Head of caudate nucleus (tissue), 42 donors: ENCODE measurements at regions not wholly inside any gene's neighbourhood (a gene's known extent, or its start where the extent isn't known, plus 50 kb on each side); places are given as distances from the start of the nearest gene placed in this dataset.
"Not testable (repeated sequence)": the region's sequence is repeated elsewhere in the genome, so short reads cannot be mapped to it uniquely, and the experiment has no call there.

ENCODE experiments used
- DNase-seq, 42 donors: peaks; one replicate each; pipeline versions ENCODE4 v3.0.0 to v3.0.0-alpha.2; 2020 to 2021; ENCODE audit warnings: mixed read lengths in 7 of 42
- intact Hi-C: fragments of 100-400 bp; cut with DNase I; formaldehyde crosslinking; loops from one replicate; pipeline ENCODE4 v1.15.0; 2022

DNA sequence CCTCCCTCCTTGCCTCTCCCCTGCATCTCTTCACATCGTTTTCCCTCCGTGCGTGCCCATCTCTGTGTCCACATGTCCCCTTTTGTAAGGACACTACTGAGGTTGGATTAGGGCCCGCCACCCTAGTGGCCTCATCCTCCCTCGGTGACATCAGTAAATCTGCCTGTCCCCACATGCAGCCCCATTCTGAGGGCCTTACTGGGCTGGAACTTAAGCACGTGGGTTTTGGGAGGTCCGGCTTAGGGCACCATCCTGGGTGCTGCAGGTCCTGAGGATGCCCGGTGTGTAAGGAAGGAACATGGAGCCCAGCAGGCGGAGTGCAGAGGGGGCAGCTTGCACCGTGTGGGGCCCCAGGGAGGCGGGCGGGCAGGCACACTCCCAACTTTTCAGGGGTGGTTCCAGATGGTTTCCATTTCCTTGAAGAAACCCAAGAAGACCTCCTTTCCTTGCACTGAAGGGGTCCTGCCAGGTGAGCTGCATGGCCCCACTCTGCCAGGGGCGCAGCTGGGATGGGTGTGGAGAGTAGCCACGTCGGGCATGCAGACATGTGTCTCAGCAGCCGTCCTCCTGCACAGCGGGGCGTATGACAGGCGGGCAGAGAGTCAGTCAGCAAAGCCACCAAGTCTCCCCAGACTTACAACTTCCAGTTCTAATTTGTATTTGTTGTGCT lies 329.9 kb downstream of the QKI start:
- intact Hi-C loops: no loop called here
- no peak for DNase-seq

DNA sequence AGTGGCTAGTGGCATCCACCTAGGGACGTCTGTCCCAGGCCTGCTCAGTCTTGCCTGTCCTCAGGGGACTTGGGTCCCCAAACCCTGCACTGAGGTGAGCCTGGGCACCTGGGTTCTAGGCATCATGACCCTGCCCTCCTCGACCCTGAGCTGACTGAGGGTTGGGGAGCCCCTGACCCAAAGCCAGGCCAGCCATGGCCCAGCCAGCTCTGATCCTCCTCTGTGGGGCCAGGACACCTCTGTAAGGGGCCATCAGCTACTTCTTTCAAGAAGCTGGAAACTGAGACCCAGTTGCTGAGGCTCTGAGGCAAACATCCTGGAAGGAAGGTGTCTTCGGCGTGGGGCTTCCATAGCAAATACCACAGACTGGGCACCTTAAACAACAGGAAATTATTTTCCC lies 329.3 kb downstream of the QKI start:
- DNase-seq: no peak
- intact Hi-C loops: no loop called here

DNA sequence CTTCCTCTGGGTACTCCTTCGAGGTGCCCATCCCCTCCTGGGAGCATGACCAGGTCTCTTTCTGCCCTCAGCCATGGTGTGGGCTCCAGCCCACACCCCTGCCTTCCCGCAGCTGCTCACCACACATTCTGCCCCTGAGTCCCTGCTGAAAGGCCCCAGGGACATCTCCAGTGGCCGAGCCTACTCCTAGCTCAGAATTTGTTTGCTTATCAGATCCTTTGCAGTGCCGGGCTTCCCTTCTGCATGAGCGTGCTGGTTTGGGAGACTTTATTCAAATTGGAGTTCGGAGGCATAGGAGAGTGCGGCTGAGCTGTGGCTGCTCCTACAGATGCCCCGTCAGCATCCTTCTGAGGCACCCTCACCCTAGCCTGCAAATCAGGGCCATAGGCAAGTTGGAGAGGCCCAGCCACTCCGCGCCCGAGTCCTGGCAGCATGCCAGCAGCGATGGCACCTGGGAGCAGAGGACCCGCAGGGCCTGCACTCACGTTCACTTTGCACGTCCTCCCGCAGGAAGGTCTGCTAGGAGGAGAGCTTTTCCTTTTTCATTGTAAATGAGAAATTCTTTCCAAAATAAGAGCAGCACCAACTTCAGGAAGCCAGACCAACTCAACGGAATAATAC lies 327.3 kb downstream of the QKI start:
- no peak for DNase-seq
- intact Hi-C loops: no loop called here

DNA sequence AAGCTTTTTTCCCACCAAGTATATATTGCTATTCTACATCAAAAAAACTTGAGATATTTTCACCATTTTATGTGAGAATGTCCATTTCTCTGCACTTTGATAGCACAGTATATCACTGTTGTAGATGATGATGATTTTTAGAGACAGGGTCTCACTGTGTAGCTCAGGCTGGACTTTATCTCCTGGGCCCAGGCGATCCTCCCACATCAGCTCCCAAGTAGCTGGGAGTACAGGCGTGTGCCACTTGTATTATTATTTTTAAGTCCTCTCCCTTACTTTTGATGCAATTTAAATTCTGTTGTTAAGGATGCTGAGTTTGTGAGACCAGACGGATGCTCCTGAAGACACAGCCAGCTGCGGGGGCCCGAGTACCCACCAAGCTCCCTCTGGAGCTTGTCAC lies 326.8 kb downstream of the QKI start:
- no peak for DNase-seq
- intact Hi-C loops: no loop called here

DNA sequence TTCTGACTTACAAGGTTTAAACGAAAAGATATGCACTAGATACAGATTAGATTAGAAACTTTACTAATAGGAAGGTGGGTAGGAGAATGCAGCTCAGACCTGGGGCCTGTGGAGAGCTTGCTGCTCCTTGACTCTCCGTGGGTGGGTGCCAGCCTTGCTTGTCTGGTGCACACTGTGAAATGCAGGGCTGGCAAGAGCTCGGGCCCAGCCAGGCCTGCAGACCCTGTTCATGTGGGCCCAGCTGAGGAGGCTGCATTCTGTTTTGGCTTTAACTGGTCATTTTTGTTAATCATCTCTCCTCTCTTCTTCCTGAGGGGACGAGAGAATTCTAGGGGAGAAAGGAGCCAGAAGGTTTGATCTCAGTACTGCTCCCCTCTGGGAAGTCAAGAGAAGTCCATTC lies 325.4 kb downstream of the QKI start:
- intact Hi-C loops: no loop called here
- no peak for DNase-seq

DNA sequence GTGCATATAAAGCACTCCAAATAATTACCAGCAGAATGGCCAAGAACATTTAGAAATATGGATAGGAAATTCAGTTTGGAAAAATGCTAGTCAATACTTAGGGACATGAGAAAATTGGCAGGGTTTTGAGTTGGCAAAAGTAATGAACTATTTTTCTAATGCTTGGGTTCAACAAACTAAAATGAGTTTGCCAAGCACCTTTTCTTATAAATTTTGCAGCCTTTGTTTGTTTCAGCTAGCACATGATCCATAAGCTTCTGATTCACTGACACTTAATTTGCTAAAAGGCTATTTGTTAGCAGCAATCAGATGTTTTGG lies 324.8 kb downstream of the QKI start:
- intact Hi-C loops: no loop called here
- no peak for DNase-seq

DNA sequence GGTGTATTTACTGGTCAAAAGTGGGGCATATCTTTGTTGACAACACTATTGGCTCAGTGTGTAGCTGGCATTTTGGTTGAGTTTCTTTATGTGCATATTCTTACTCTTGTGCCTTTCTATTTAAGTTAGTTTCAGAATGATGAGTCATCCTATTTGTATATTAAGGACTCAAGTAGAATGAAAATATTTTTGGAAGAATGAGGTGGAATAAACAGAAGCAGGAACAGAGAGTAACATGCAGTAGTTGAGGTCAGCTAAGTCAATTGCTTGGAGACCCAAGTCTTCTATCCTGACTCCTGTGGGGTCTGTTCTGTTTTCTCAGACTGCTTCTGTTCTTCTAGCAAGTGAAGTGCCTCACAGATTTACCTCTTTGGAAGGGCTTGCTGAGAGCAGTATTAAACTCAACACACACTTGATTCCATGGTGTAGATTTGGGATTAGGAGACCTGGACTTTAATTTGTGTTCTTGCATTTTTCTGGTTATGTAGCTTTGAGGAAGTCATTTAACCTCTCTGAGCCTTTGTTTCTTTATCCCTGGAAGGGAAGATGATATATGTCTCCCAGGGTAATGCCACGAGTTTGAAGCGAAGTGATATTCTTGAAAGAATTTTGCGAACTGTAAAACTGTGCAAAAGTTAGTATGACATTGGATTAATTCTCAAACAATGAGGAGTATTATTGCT lies 324.3 kb downstream of the QKI start:
- intact Hi-C loops: no loop called here
- DNase-seq: no peak

DNA sequence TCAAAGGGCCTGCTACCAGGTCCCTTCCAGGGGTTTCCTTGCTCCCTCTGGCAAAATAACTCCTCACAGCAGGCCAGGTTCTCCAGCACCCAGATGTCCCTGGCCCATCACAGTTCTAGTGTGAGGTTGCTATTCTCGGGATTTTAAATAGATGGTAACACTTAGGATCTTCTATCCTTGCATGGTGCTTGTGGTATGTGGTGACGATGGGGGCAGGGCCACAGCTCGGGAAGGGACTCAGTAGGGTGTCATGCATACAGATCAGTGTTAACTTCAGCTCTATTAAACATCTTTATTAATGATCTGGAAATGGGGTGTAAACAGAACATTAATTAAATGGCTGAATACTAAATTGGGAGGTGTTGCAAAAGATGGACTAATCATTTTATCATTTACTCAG lies 323.8 kb downstream of the QKI start:
- no peak for DNase-seq
- intact Hi-C loops: no loop called here

DNA sequence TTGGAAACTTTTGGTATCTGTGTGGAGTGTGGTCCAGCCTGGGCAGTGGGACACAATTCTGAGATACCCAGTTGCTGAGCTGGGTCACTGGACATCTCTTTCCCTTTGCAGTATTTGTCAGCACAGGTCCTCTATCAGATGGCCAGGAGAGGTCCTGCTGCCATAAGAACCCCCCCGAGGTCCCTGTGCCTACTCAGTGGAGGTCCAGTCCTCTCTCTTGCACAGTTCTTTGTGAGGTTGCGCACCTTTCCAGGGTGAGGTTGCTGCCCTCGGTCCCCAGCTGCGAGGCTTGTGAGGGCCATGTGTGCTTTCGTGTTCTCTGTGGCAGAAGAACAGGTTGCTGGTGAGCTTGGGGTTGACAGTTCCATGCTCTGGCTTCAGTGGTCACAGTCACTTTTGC lies 320.6 kb downstream of the QKI start:
- intact Hi-C loops: no loop called here
- DNase-seq: no peak

DNA sequence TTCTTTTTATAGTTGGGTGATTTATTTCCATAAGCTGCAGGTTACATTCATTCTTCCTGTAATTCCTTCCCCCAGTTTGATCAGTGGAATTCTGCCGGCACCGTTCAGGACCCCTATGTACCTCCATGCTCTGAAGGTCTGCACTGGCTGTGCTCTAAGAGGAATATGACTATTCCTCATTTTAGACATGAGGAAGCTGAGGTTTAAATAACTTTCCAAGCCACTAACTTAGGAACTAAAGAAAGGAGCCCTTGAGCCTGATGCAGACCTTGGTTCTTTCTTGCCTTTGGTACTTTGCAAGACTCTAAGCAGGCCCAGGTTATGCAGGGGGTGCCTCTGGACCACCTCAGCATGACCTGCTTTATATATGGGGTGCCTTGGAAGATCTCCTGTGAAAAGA lies 318.5 kb downstream of the QKI start:
- DNase-seq: no peak
- intact Hi-C loops: no loop called here

DNA sequence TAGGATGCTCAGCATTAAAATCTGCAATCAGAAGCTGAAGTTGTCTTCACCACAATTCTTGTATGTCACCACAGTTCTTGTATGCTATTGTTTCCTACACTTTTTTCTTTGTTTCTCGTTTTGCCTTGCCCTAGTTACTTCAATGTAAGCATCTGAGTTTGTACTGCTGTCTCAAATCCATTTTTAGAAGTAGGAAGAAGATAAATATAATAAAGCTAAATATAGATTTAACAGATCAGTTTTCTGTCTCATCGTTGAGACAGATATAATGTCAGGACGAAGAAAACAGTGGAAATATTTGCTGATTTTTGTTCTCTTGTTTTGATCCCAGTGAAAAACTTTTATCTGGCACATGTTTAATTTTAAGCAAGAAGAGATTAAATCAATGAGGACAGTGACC lies 318.0 kb downstream of the QKI start:
- intact Hi-C loops: no loop called here
- no peak for DNase-seq

DNA sequence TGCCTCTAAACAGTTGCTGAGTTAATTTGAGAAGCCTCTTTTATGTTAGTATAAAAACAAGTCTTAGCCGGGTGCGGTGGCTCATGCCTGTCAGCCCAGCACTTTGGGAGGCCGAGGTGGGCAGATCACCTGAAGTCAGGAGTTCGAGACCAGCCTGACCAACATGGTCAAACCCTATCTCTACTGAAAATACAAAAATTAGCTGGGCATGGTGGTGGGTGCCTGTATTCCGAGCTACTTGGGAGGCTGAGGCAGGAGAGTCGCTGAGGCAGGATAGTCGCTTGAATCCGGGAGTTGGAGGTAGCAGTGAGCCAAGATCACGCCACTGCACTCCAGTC lies 317.5 kb downstream of the QKI start:
- DNase-seq, intact Hi-C loops: not testable (repeated sequence)

DNA sequence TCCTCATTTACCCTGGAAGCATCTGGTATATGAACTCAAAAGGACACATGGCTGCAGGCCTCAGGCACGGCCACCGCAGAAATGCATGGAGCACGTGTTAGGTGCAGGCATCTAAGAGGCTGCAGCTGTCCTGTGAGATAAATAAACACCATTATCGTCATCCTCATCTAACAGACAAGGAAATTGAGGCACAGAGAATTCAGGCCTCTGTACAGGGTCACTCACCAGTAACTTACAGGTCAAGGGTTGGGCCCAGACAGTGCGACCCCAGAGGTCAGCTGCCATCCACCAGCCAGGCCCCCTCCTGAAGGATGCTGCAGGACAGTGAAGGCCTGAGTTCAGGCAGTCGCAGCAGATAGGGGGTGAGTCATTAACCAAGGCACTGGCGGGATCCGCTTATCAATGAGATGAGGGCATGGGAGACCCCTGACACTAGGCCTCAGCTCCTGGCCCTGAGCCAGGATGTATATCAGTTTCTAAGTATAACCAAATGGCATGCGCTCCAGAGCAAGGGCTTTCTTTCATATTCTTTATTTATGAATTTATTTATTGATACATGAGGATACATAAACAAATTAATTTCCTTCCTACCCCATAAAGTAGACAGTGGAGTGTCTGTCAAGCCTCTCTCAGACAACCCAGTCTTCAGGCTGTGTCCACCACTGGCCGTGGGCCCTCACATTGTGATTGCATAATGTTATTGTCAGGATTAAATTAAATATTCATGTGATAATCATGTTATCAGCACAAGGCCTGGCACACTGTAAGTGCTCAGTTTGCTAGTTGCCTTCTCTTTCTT lies 316.9 kb downstream of the QKI start:
- intact Hi-C loops: no loop called here
- no peak for DNase-seq

DNA sequence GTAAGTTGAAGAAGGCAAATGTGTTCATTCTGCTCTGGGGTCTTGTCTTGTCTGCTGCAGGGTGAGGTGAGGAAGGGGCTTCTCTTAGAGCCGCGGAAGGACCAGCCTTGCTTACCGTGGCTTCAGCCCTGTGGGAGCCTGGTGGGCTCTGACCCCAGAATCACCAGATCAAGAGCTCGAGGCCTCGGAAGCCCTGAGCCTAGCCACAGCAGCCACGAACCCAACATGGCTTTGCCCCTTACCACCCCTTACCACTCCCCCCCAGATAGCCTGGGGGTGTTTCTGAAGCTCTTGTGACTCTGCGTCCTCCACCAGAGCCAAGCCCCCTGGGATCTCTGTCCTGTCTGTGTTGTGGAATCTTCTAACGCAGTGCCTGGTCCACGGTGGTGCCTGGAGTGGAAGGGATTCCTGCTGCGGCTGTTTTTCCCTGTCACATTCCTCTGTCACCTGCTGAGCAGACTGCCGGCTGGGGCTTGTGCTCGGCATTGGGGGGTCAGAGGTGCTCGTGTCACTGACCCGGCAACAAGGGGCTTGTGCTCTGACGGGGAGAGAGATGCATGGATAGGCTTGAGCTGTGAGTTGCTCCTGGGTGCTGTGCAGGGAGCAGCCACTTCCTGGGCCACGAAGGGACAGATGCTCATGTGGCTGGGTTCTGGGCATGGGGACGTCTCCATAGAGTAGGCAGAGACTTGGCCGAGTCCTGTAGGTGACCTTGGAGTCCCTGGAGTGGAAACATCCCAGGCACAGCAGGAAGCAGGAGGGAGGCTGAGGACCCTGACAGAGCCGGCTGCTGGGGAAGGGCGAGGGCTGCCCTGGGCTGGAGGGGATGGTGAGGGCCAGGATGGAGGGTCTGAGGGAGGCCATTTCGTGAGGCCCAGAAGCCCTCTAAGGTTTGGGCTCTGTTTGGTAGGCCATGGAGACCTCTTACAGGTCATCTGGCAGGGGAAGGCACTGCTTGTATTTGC lies 316.0 kb downstream of the QKI start:
- DNase-seq: no peak
- intact Hi-C loops: no loop called here

DNA sequence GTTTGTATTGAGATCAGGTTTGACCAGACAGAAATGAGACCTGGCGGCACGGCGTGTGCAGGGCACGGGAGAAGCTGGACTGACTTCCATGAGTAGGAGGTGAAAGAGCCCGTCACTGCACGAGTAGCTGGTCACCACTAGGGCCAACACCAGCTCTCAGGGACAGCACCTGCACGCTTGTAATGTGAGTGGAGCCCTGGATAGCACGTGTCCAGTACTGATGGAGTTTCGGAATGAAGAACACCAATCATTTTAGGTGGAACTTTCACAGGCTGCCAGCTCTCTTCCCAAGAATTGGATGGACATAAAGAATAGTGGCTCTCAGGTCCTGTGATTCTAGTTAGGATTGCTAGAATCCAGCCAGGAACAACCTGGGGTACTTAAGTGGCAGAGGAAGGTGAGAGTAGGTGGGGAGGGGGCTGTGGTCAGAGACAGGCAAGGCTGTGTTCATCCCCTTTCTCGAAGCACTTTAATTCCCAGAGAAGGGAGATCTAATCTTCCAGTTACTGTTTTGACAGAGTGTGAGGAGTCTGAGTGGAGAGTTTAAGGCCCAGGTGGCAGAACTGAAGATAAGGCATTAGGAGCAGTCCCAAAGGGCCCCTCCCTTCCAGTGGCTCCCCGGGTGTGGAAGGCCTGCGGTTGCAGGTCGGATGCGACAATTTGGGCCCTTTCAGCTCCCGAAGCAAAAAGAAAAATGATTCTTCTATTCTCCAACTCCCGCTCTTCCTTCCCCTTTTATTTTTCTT lies 314.8 kb downstream of the QKI start:
- intact Hi-C loops: no loop called here

DNA sequence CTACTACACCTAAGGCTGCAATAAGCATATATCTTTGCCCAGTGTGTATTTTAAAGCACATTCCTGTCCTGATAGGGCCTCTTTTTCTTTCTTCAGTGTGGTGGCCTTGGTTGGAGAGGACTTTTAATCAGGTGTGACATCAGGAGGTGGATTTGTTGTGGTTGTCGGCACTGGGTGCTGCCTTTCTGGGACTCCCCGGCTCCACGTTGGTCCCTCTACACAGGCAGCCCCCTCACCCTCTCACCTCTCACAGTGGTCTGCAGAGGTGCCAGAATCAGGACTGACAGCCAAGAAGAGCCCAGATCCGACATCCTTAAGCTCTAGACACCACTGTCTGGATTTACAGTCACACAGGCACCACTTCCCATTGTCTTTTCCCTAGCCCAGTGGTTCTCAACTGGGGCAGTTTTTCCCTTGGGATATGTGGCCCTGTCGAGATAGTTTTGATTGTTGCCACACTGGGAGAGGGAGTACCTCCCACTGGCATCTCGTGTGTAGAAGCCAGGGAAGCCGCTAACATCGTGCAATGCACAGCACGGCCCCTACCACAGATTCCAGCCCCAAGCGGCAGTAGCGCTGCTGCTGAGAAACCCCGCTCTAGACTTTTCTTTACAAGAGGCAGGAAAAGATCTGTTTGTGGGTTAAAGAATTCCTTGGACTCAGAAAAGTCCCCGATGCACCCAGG lies 314.1 kb downstream of the QKI start:
- no peak for DNase-seq
- intact Hi-C loops: no loop called here

More for the DNA sequence above, 314.8 kb downstream of the QKI start:
- peak in 1 of 42 donors; percentile 7 for DNase-seq

DNA sequence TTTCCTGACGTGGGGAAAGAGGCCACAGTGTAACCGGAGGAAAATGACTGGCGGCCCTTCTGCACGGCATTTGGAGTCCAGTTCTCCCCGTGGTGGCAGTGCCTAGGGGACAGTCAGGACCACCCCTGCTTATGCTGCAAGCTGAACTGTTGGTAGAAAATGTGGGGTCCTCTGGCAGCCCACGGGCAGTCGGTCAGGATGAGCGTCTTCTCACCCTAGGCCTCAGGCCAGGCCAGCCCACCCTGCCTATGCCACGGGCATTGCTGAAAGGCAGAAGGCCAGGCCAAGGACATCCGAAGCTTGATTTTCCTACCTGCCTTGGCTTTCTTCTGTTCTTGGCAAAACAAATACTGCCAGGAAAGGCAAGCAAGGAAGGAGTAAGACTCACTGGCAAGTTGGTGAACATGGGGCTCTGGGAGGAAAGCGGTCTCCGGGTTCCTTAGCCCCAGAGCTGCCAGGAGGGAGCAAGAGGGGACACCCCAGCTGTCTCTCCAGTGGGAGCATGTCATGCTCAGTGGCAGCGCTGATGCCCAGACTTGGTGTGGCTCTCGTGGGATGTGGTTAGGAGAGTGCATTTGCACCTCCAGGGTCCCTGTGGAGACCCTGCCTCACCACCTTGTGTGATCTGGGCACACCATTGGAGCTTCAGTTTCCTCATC lies 311.6 kb downstream of the QKI start:
- intact Hi-C loops: no loop called here
- no peak for DNase-seq
